ENCODE measurements at regions not wholly inside any gene's neighbourhood (a gene's known extent, or its start where the extent isn't known, plus 50 kb on each side); places are given as distances from the start of the nearest gene placed in this dataset.

DNA sequence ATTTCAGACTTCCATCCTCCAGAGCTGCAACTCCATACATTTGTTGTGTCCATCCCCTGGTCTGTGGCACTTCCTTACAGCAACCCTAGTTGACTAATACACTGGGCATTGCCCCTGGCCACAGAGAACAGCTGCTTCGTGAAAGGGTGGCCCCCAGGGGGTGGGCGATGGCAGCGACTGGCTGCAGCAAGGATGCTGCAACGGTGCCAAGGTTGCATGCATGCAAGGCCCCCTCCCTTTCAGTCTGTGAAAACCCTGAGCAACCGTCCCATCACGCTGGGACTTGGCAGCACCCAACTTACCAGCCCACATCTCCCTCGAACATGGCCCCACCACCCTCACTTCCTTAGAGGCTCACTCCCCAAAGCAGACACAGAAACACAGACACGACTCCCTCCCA, 162.5 kb downstream of the MED10 start:
- TF ChIP-seq EZH2 (IDR thresholded peaks at IDR 0.05; ENCODE audit: borderline replicate concordance, low read depth, low read length, poor library complexity, severe bottlenecking): no peak
- TF ChIP-seq, protein P1, sequence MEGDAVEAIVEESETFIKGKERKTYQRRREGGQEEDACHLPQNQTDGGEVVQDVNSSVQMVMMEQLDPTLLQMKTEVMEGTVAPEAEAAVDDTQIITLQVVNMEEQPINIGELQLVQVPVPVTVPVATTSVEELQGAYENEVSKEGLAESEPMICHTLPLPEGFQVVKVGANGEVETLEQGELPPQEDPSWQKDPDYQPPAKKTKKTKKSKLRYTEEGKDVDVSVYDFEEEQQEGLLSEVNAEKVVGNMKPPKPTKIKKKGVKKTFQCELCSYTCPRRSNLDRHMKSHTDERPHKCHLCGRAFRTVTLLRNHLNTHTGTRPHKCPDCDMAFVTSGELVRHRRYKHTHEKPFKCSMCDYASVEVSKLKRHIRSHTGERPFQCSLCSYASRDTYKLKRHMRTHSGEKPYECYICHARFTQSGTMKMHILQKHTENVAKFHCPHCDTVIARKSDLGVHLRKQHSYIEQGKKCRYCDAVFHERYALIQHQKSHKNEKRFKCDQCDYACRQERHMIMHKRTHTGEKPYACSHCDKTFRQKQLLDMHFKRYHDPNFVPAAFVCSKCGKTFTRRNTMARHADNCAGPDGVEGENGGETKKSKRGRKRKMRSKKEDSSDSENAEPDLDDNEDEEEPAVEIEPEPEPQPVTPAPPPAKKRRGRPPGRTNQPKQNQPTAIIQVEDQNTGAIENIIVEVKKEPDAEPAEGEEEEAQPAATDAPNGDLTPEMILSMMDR (conservative IDR thresholded peaks at IDR 0.05; ENCODE audit: low read depth, low read length): no peak
- ChIA-PET CTCF (no interaction called here), POLR2A (ENCODE audit: low non-redundant PET) (no interaction called here)
- intact Hi-C loops (cut with micrococcal nuclease; ENCODE audit: unreplicated experiment): no loop called here
- Histone ChIP-seq H3K4me3 (ENCODE audit: low read depth, low read length, poor library complexity, severe bottlenecking) (no peak overlapping the region), H3K9me3 (ENCODE audit: low read depth, low read length, poor library complexity, severe bottlenecking) (no peaks in the 10 kb centered on the region), H3K27me3 (replicated peaks; ENCODE audit: insufficient read depth, low read depth, low read length, poor library complexity) (no peaks in the 10 kb centered on the region), H3K4me1 (ENCODE audit: insufficient read depth, low read length, poor library complexity, severe bottlenecking) (no peaks in the 10 kb centered on the region), H3K27ac (ENCODE audit: low read depth, low read length, poor library complexity, severe bottlenecking) (no peak overlapping the region), H3K36me3 (ENCODE audit: insufficient read depth, low read length, poor library complexity, severe bottlenecking) (no peaks in the 10 kb centered on the region)
- no peak for DNase-seq (ENCODE audit: low spot score)
- no TSS peak for BruUV-seq (replicated peaks)

DNA sequence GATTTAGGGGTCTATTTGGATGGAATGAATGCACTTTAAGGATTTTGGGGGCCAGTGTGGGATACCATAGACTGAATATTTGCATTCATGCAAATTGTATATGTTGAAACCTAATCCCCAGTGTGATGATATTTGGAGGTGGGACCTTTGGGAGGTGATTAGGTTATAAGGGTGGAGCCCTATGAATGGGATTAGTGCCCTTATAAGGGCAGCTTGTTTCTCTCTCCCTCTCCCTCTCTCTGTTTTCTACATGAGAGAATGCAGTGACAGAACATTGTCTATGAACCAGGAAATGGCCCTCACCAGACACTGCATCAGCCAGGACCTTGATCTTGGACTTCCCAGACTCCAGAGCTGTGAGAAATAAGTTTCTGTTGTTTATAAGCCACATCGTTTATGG, 166.1 kb downstream of the MED10 start:
- Histone ChIP-seq H3K27me3 (replicated peaks; ENCODE audit: insufficient read depth, low read depth, low read length, poor library complexity) (no peaks in the 10 kb centered on the region), H3K4me3 (ENCODE audit: low read depth, low read length, poor library complexity, severe bottlenecking) (no peak overlapping the region), H3K4me1 (ENCODE audit: insufficient read depth, low read length, poor library complexity, severe bottlenecking) (no peaks in the 10 kb centered on the region), H3K9me3 (ENCODE audit: low read depth, low read length, poor library complexity, severe bottlenecking) (no peaks in the 10 kb centered on the region), H3K27ac (ENCODE audit: low read depth, low read length, poor library complexity, severe bottlenecking) (no peak overlapping the region), H3K36me3 (ENCODE audit: insufficient read depth, low read length, poor library complexity, severe bottlenecking) (no peaks in the 10 kb centered on the region)
- intact Hi-C loops (cut with micrococcal nuclease; ENCODE audit: unreplicated experiment): no loop called here
- ChIA-PET CTCF (no interaction called here), POLR2A (ENCODE audit: low non-redundant PET) (no interaction called here)
- no TSS peak for BruUV-seq (replicated peaks)
- no peak for DNase-seq (ENCODE audit: low spot score)
- TF ChIP-seq EZH2 (IDR thresholded peaks at IDR 0.05; ENCODE audit: borderline replicate concordance, low read depth, low read length, poor library complexity, severe bottlenecking): no peak
- TF ChIP-seq, protein P1 (conservative IDR thresholded peaks at IDR 0.05; ENCODE audit: low read depth, low read length): no peak

DNA sequence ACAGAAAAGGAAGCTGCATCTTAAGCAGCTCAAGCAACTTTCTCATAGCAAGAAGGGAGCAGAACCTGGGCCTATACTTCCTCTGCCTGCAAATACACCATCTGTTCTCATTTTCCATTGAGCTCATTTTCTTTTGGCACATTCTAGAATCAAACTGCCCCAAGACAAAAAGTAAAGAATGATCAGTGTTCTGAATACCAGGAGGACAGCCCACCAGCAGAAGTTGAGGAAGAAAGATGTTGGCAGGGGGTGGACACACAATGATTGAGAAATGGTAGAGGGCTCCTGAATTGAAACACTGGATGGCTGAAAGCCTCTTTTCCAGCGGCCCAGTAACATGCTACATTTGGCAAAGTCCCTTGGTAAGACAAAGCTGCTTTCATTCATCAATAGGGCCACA, 171.8 kb downstream of the MED10 start:
- CTCF ChIA-PET: no interaction called here
- no TSS peak for BruUV-seq (replicated peaks)
- no peak for DNase-seq (ENCODE audit: low spot score)
- Histone ChIP-seq H3K9me3 (ENCODE audit: low read depth, low read length, poor library complexity, severe bottlenecking) (no peaks in the 10 kb centered on the region), H3K36me3 (ENCODE audit: insufficient read depth, low read length, poor library complexity, severe bottlenecking) (no peaks in the 10 kb centered on the region), H3K4me1 (ENCODE audit: insufficient read depth, low read length, poor library complexity, severe bottlenecking) (no peaks in the 10 kb centered on the region), H3K27me3 (replicated peaks; ENCODE audit: insufficient read depth, low read depth, low read length, poor library complexity) (no peaks in the 10 kb centered on the region), H3K27ac (ENCODE audit: low read depth, low read length, poor library complexity, severe bottlenecking) (no peak overlapping the region), H3K4me3 (ENCODE audit: low read depth, low read length, poor library complexity, severe bottlenecking) (no peak overlapping the region)
- intact Hi-C loops (cut with micrococcal nuclease; ENCODE audit: unreplicated experiment): no loop called here
- TF ChIP-seq EZH2 (IDR thresholded peaks at IDR 0.05; ENCODE audit: borderline replicate concordance, low read depth, low read length, poor library complexity, severe bottlenecking): no peak
- TF ChIP-seq, protein P1 (conservative IDR thresholded peaks at IDR 0.05; ENCODE audit: low read depth, low read length): no peak
- POLR2A ChIA-PET (ENCODE audit: low non-redundant PET): no interaction called here
